IPS-15b (cell line): ENCODE measurements at regions not wholly inside any gene's neighbourhood (a gene's known extent, or its start where the extent isn't known, plus 50 kb on each side); places are given as distances from the start of the nearest gene placed in this dataset.

Experiments
- H3K27me3 ChIP-seq: one replicate; pipeline ENCODE4 v1.6.1; 2013; ENCODE audit warnings: low read length; ENCODE audit not compliant: control insufficient read depth, insufficient read depth
- H3K36me3 ChIP-seq: one replicate; pipeline ENCODE4 v1.6.1; 2013; ENCODE audit warnings: low read length; ENCODE audit not compliant: control insufficient read depth, insufficient read depth
- H3K4me1 ChIP-seq: one replicate; pipeline ENCODE4 v1.6.1; 2013; ENCODE audit warnings: mild to moderate bottlenecking, low read length; ENCODE audit not compliant: control insufficient read depth, insufficient read depth
- H3K4me3 ChIP-seq: one replicate; pipeline ENCODE4 v1.5.1; 2013; ENCODE audit warnings: low read depth, low read length
- H3K9ac ChIP-seq: one replicate; pipeline ENCODE4 v1.6.1; 2013; ENCODE audit warnings: low read depth, mild to moderate bottlenecking, low read length
- H3K9me3 ChIP-seq: one replicate; pipeline ENCODE4 v1.6.1; 2013; ENCODE audit warnings: mild to moderate bottlenecking, low read length; ENCODE audit not compliant: control insufficient read depth, insufficient read depth

GRCh38 chr4:13981499-13981898, 354.0 kb upstream of the BOD1L1 start:
- H3K9me3 ChIP-seq = no peaks in the 10 kb centered on the region
- H3K4me3 ChIP-seq = no peak overlapping the region
- H3K4me1 ChIP-seq = no peaks in the 10 kb centered on the region
- H3K27me3 ChIP-seq = no peaks in the 10 kb centered on the region
- no peak overlapping the region for H3K9ac ChIP-seq
- H3K36me3 ChIP-seq = no peaks in the 10 kb centered on the region

GRCh38 chr4:13982010-13982409, 354.5 kb upstream of the BOD1L1 start:
- Histone ChIP-seq H3K4me1 (no peaks in the 10 kb centered on the region), H3K36me3 (no peaks in the 10 kb centered on the region), H3K9ac (no peak overlapping the region), H3K27me3 (no peaks in the 10 kb centered on the region), H3K4me3 (no peak overlapping the region), H3K9me3 (no peaks in the 10 kb centered on the region)

DNA sequence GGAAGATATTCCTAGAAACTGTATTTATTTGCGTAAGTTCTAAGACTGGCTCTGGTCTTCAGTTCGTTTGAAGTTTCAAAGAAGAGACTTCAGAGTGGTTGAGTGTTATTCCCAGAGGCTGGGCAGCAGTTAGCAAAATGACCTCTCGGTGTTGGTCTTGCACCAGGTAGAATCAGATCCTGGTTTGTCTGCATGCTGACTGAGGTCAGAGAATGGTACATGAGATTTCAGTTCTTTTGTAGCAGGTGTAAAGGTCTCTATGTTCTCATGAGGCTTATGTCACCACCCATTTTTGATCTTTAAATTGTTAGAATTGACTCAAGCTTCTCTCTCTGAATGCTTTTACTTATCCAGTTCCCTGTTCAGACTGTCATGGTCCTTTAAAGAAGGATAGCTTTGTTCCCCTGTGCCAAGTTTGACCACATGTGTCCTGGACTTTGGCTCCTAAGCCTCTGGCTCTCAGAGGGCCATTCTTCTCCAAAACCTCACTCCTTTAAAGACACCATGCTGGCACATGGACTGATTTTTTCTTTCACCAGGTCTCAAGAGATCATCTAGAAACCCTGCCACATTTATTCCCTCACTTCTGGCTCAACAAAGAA, 355.8 kb upstream of the BOD1L1 start:
- Histone ChIP-seq H3K4me3 (no peak overlapping the region), H3K4me1 (no peaks in the 10 kb centered on the region), H3K36me3 (no peaks in the 10 kb centered on the region), H3K9ac (no peak overlapping the region), H3K27me3 (no peaks in the 10 kb centered on the region), H3K9me3 (no peaks in the 10 kb centered on the region)

- H3K9ac ChIP-seq = no peak overlapping the region
- no peaks in the 10 kb centered on the region for H3K9me3 ChIP-seq
- H3K36me3 ChIP-seq = no peaks in the 10 kb centered on the region
- no peaks in the 10 kb centered on the region for H3K4me1 ChIP-seq
- H3K4me3 ChIP-seq = no peak overlapping the region
- no peaks in the 10 kb centered on the region for H3K27me3 ChIP-seq
Measured at GRCh38 chr4:13984991-13985800, 357.7 kb upstream of the BOD1L1 start.

GRCh38 chr4:13985837-13986236, 358.3 kb upstream of the BOD1L1 start:
- no peaks in the 10 kb centered on the region for H3K4me1 ChIP-seq

GRCh38 chr4:13986548-13986947, 359.0 kb upstream of the BOD1L1 start:
- H3K36me3 ChIP-seq = no peaks in the 10 kb centered on the region
- no peaks in the 10 kb centered on the region for H3K27me3 ChIP-seq
- no peak overlapping the region for H3K9ac ChIP-seq
- no peaks in the 10 kb centered on the region for H3K9me3 ChIP-seq
- no peak overlapping the region for H3K4me3 ChIP-seq
- H3K4me1 ChIP-seq = no peaks in the 10 kb centered on the region

More at GRCh38 chr4:13985837-13986236, 358.3 kb upstream of the BOD1L1 start:
- no peaks in the 10 kb centered on the region for H3K9me3 ChIP-seq
- H3K4me3 ChIP-seq = no peak overlapping the region
- H3K9ac ChIP-seq = no peak overlapping the region
- no peaks in the 10 kb centered on the region for H3K36me3 ChIP-seq
- H3K27me3 ChIP-seq = no peaks in the 10 kb centered on the region

DNA sequence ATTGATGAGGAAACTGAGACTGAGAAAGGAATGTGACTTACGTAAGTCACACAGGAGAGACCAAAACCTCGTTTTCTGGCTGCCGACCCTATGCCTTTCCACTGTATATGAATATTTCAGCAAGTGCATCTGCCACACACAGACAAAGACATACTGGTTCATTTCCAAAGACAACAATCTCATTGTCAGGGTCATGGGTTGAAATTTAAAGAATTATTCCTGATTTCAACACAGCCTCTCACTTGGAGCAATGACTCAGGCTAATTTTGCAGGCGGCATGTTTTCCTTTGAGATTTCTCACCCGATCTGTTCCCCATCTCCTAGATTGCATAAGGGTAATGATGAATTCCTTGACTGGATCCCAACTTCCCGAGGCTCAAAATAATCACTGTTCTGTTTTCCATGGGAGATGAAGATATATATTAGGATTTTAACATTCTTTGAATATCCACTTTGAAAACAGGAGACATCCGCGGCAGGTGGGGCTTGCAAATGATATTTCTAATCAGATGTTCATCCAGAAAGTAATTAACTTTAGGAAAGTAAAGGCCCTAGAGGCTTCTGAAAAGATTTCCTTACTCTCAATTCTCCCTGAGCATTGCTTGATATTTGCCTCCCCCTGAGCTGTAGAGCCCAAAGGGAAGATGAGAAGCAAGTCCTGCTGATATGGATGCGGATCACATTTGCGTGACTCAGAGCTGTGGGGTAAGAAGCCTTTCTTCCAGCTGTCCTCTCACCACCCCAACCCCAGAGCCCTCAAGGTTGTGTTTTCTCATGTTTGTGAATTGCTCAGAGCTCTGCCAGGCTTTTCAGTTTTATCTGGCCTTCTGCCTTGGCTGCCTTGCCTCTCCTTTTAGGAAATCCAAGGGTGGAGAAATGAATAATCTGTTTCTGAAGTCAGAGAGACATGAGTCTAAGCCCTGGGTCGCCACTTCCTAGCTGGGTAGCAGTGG, 361.1 kb upstream of the BOD1L1 start:
- Histone ChIP-seq H3K9ac (no peak overlapping the region), H3K9me3 (no peaks in the 10 kb centered on the region), H3K4me1 (no peaks in the 10 kb centered on the region), H3K4me3 (no peak overlapping the region), H3K27me3 (no peaks in the 10 kb centered on the region), H3K36me3 (no peaks in the 10 kb centered on the region)

DNA sequence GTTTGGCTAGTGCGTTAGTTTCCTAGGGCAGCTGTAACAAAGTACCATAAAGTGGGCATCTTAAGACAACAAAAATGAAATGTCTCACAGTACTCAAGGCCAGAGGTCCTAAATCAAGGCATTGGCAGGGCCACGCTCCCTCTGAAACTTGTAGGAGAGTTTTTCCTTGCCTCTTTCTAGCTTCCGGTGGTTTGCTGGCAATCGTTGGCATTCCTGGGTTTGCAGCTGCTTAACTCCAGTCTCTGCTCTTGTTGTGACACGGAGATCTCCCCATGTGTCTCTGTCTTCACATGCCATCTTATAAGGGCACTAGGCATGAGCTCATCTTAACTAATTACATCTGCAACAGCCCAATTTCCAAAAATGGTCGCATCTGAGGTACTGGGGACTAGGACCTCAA, 362.0 kb upstream of the BOD1L1 start:
- H3K9ac ChIP-seq = no peak overlapping the region
- H3K9me3 ChIP-seq = no peaks in the 10 kb centered on the region
- H3K4me3 ChIP-seq = no peak overlapping the region
- no peaks in the 10 kb centered on the region for H3K36me3 ChIP-seq
- no peaks in the 10 kb centered on the region for H3K4me1 ChIP-seq
- H3K27me3 ChIP-seq = no peaks in the 10 kb centered on the region

DNA sequence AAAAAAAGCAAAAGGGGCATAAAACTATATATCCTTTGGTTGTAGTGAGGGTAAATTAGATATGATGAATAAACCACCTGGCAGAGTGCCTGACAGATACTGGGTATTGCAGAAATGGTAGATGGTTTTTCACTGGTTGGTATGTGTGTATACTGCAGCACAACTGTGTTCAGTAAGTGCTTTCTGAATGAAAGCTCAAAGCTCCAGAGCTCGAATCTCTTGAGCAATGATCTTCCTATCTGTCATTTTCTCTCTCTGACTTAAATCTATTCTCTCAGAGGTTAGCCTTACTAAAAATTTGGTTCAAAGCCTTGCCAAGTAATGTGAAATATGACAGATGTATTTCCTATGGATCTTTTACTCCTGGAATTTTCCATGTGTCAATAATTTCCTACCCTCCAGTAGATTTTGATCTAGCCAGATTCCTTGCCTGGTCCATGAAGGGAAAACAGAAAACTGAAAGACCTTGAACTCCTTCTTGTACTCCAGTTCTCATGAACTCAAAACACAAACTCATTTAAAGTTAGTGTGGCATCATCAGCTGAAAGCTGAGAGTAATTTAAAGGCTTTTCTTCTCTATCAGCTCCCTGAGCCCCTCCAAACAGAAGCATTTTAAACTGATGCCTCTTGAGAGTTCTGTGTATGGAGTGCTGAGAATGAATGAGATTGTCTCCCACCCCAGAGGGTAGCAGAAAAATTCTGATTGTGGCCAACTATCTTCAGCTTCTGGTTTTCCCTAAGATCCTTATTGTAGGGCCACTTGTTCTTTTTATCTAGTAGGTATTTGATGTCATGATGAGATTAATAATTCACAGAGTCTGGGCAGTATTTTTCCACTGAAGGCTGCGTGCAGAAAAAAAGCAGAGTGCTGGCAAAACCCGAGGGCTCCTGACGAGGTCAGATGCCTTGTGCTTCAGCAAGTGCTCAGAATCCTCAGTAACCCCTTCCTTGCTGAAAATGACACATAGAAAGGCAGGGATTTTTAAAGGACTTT, 363.4 kb upstream of the BOD1L1 start:
- Histone ChIP-seq H3K4me3 (no peak overlapping the region), H3K27me3 (no peaks in the 10 kb centered on the region), H3K9ac (no peak overlapping the region), H3K9me3 (no peaks in the 10 kb centered on the region), H3K36me3 (no peaks in the 10 kb centered on the region), H3K4me1 (no peaks in the 10 kb centered on the region)

- Histone ChIP-seq H3K4me1 (no peaks in the 10 kb centered on the region), H3K9me3 (no peaks in the 10 kb centered on the region), H3K27me3 (no peaks in the 10 kb centered on the region), H3K9ac (no peak overlapping the region), H3K4me3 (no peak overlapping the region), H3K36me3 (no peaks in the 10 kb centered on the region)
Measured at GRCh38 chr4:13992041-13992440, 364.5 kb upstream of the BOD1L1 start.
